Uterus (tissue), 3 donors: ENCODE measurements at regions not wholly inside any gene's neighbourhood (a gene's known extent, or its start where the extent isn't known, plus 50 kb on each side); places are given as distances from the start of the nearest gene placed in this dataset.

Source experiments
- DNase-seq, 2 donors: peaks; one replicate each; pipeline ENCODE4 v3.0.0-alpha.2; 2019 to 2020
- H3K27ac ChIP-seq, 2 donors: fragments of 200-600 bp; sonication (generic); 1 replicate in 1 of 2; 2 replicates in 1 of 2; pipeline ENCODE4 v1.5.1; 2016 to 2018
- H3K27me3 ChIP-seq, 2 donors: fragments of 200-600 bp; sonication (generic); one replicate each; pipeline ENCODE4 v1.5.1; 2018 to 2019; ENCODE audit warnings: control low read depth in 1 of 2
- H3K36me3 ChIP-seq, 2 donors: fragments of 200-600 bp; sonication (generic); one replicate each; pipeline ENCODE4 v1.5.1; 2019; ENCODE audit warnings: control low read depth in 1 of 2
- H3K4me1 ChIP-seq, 2 donors: fragments of 200-600 bp; sonication (generic); one replicate each; pipeline ENCODE4 v1.5.1; 2018 to 2019; ENCODE audit warnings: control low read depth in 1 of 2
- H3K4me3 ChIP-seq, 2 donors: fragments of 200-600 bp; sonication (generic); 1 replicate in 1 of 2; 2 replicates in 1 of 2; pipeline ENCODE4 v1.5.1; 2018 to 2019; ENCODE audit warnings: mild to moderate bottlenecking in 1 of 2
- H3K9me3 ChIP-seq, 2 donors: fragments of 200-600 bp; sonication (generic); one replicate each; pipeline ENCODE4 v1.5.1; 2019; ENCODE audit warnings: control low read depth in 1 of 2
- CTCF ChIP-seq, 4 experiments: fragments of 200-600 bp in 2 of 4; fragments of 450-650 bp in 2 of 4; sonication (generic) in 2 of 4; IDR thresholded peaks; one replicate each; pipeline ENCODE4 v1.5.1; 2016 to 2019; ENCODE audit warnings: antibody characterized with exemption in 4 of 4, mild to moderate bottlenecking in 2 of 4, moderate library complexity in 1 of 4
- POLR2A ChIP-seq, 2 donors: fragments of 450-650 bp; IDR thresholded peaks; one replicate each; pipeline ENCODE4 v1.6.1; 2016; ENCODE audit warnings: antibody characterized with exemption in 2 of 2, mild to moderate bottlenecking in 1 of 2, moderate library complexity in 1 of 2
- intact Hi-C: fragments of 100-400 bp; cut with DNase I; formaldehyde crosslinking; loops from one replicate; pipeline ENCODE4 v1.15.1; 2023; ENCODE audit warnings: low total_unique reads
- donor health status: DM: yes; HTN: yes; CAD: no.

- H3K27ac ChIP-seq = no peak overlapping the region
- no peak overlapping the region for H3K4me3 ChIP-seq
- no peaks in the 10 kb centered on the region for H3K27me3 ChIP-seq
- no peaks in the 10 kb centered on the region for H3K36me3 ChIP-seq
- intact Hi-C loops = no loop called here
- DNase-seq = no peak
- TF ChIP-seq CTCF (IDR thresholded peaks at IDR 0.05) (no peak), POLR2A (IDR thresholded peaks at IDR 0.05) (no peak)
- H3K9me3 ChIP-seq = no peaks in the 10 kb centered on the region
- no peaks in the 10 kb centered on the region for H3K4me1 ChIP-seq
These were observed 226.3 kb upstream of the SOX11 start for GRCh38 chr2:5465859-5466258.

- TF ChIP-seq CTCF (IDR thresholded peaks at IDR 0.05) (no peak), POLR2A (IDR thresholded peaks at IDR 0.05) (no peak)
- no peak for DNase-seq
- no peaks in the 10 kb centered on the region for H3K36me3 ChIP-seq
- no peak overlapping the region for H3K27ac ChIP-seq
- no peaks in the 10 kb centered on the region for H3K9me3 ChIP-seq
- no peaks in the 10 kb centered on the region for H3K27me3 ChIP-seq
- no peak overlapping the region for H3K4me3 ChIP-seq
- no peaks in the 10 kb centered on the region for H3K4me1 ChIP-seq
- intact Hi-C loops = no loop called here
These were observed 224.8 kb upstream of the SOX11 start for GRCh38 chr2:5467178-5467905.

- Histone ChIP-seq H3K36me3 (no peaks in the 10 kb centered on the region), H3K27me3 (no peaks in the 10 kb centered on the region), H3K4me3 (no peak overlapping the region), H3K4me1 (no peaks in the 10 kb centered on the region), H3K9me3 (no peaks in the 10 kb centered on the region), H3K27ac (no peak overlapping the region)
- intact Hi-C loops = no loop called here
- TF ChIP-seq CTCF (IDR thresholded peaks at IDR 0.05) (no peak), POLR2A (IDR thresholded peaks at IDR 0.05) (no peak)
- DNase-seq = no peak
These were observed 219.5 kb upstream of the SOX11 start for GRCh38 chr2:5472673-5473072.

GRCh38 chr2:5473635-5474034, 218.5 kb upstream of the SOX11 start:
- no peak for DNase-seq
- TF ChIP-seq CTCF (IDR thresholded peaks at IDR 0.05) = no peak
- no peak for TF ChIP-seq POLR2A (IDR thresholded peaks at IDR 0.05)
- H3K4me1 ChIP-seq = no peaks in the 10 kb centered on the region
- H3K27me3 ChIP-seq = no peaks in the 10 kb centered on the region
- H3K9me3 ChIP-seq = no peaks in the 10 kb centered on the region
- intact Hi-C loops = no loop called here
- no peaks in the 10 kb centered on the region for H3K36me3 ChIP-seq
- H3K27ac ChIP-seq = no peak overlapping the region
- no peak overlapping the region for H3K4me3 ChIP-seq

- H3K27me3 ChIP-seq = no peaks in the 10 kb centered on the region
- no peaks in the 10 kb centered on the region for H3K4me1 ChIP-seq
- no peak overlapping the region for H3K4me3 ChIP-seq
- intact Hi-C loops = no loop called here
- no peaks in the 10 kb centered on the region for H3K36me3 ChIP-seq
- DNase-seq = no peak
- no peaks in the 10 kb centered on the region for H3K9me3 ChIP-seq
- no peak overlapping the region for H3K27ac ChIP-seq
- TF ChIP-seq CTCF (IDR thresholded peaks at IDR 0.05) = no peak
- TF ChIP-seq POLR2A (IDR thresholded peaks at IDR 0.05) = no peak
These were observed 217.5 kb upstream of the SOX11 start for GRCh38 chr2:5474716-5475115.
